ENCODE measurements at regions not wholly inside any gene's neighbourhood (a gene's known extent, or its start where the extent isn't known, plus 50 kb on each side); places are given as distances from the start of the nearest gene placed in this dataset.
"Not testable (repeated sequence)": the region's sequence is repeated elsewhere in the genome, so short reads cannot be mapped to it uniquely, and the experiment has no call there.

- Mint-ChIP-seq H3K27ac (no peak overlapping the region), H3K9me3 (no peaks in the 10 kb centered on the region), H3K4me3 (no peak overlapping the region), H3K27me3 (peaks cover 0 to 8% of the 10 kb centered on the region in 2 donors), H3K36me3 (no peaks in the 10 kb centered on the region), H3K4me1 (no peaks in the 10 kb centered on the region)
- Histone ChIP-seq H3K27me3 (replicated peaks in 1 of 2; ENCODE audit: control insufficient read depth in 2 of 2, extremely low read depth in 1 of 2, insufficient read depth in 2 of 2, low read length in 1 of 2) (peaks cover 0 to 5% of the 10 kb centered on the region in 2 experiments), H3K36me3 (ENCODE audit: control insufficient read depth in 2 of 2, extremely low read depth in 1 of 2, insufficient read depth in 1 of 2, low read length in 1 of 2) (no peaks in the 10 kb centered on the region), H3K4me1 (ENCODE audit: control insufficient read depth in 1 of 2, extremely low read depth in 1 of 2, insufficient read depth in 2 of 2, low read length in 2 of 2) (no peaks in the 10 kb centered on the region), H3K9me3 (no peaks in the 10 kb centered on the region), H3K4me3 (ENCODE audit: control insufficient read depth in 1 of 2, extremely low read depth in 1 of 2, low read length in 1 of 2) (no peak overlapping the region), H3K27ac (ENCODE audit: low read length) (no peak overlapping the region)
- ATAC-seq (replicated peaks in 1 of 4) (no peak), DNase-seq (no peak)
- no CpG with 5 or more reads among the region's 3 CpGs for WGBS (ENCODE audit: insufficient coverage)
- ChIA-PET POLR2A (interaction anchor here in 1 of 2 donors (0.6 kb wide), 1 partner anchor 10 kb away, joined by 4 read pairs; no protein-coding TSS in a partner anchor), CTCF (no interaction called here)
Measured at GRCh38 chr6:18039481-18039880, 52.0 kb upstream of the KIF13A start.

- WGBS (ENCODE audit: insufficient coverage): no CpG with 5 or more reads among the region's 1 CpG
- H3K9me3 Mint-ChIP-seq; H3K36me3 Mint-ChIP-seq; H3K36me3 ChIP-seq (ENCODE audit: control insufficient read depth in 2 of 2, extremely low read depth in 1 of 2, insufficient read depth in 1 of 2, low read length in 1 of 2); H3K27me3 Mint-ChIP-seq; ATAC-seq (replicated peaks in 1 of 4); H3K4me3 Mint-ChIP-seq; H3K27ac ChIP-seq (ENCODE audit: low read length); H3K27me3 ChIP-seq (replicated peaks in 1 of 2; ENCODE audit: control insufficient read depth in 2 of 2, extremely low read depth in 1 of 2, insufficient read depth in 2 of 2, low read length in 1 of 2); H3K4me3 ChIP-seq (ENCODE audit: control insufficient read depth in 1 of 2, extremely low read depth in 1 of 2, low read length in 1 of 2); H3K9me3 ChIP-seq; H3K4me1 ChIP-seq (ENCODE audit: control insufficient read depth in 1 of 2, extremely low read depth in 1 of 2, insufficient read depth in 2 of 2, low read length in 2 of 2); CTCF ChIA-PET; DNase-seq; H3K27ac Mint-ChIP-seq; POLR2A ChIA-PET; H3K4me1 Mint-ChIP-seq: not testable (repeated sequence)
Measured at GRCh38 chr6:18038235-18038634, 50.8 kb upstream of the KIF13A start.

Measured in T-cell (primary cell).